HCT116 (cell line): ENCODE measurements at regions not wholly inside any gene's neighbourhood (a gene's known extent, or its start where the extent isn't known, plus 50 kb on each side); places are given as distances from the start of the nearest gene placed in this dataset.

Source experiments
- CTCF ChIP-seq, 3 experiments: fragments of 200-600 bp in 1 of 3; sonication (generic) in 1 of 3; IDR thresholded peaks in 2 of 3; conservative IDR thresholded peaks in 1 of 3; 2 replicates each; pipeline ENCODE4 v1.5.1; 2012 to 2017; ENCODE audit warnings: low read depth in 2 of 3, low read length in 2 of 3, antibody characterized with exemption in 1 of 3, borderline replicate concordance in 1 of 3, control low read depth in 1 of 3, mild to moderate bottlenecking in 1 of 3, mixed read lengths in 1 of 3, mixed run types in 1 of 3, moderate library complexity in 1 of 3; ENCODE audit not compliant: insufficient read depth in 1 of 3
- EGR1 ChIP-seq: IDR thresholded peaks from 2 replicates; pipeline ENCODE4 v1.6.1; 2012; ENCODE audit warnings: low read depth
- ELF1 ChIP-seq: IDR thresholded peaks from 2 replicates; pipeline ENCODE4 v1.6.1; 2012; ENCODE audit warnings: low read depth, borderline replicate concordance
- EZH2 ChIP-seq: fragments of 200-600 bp; sonication (generic); IDR thresholded peaks from 2 replicates; pipeline ENCODE4 v1.6.1; 2017; ENCODE audit warnings: antibody characterized with exemption, mixed run types
- EZH2phosphoT487 ChIP-seq: fragments of 200-600 bp; IDR thresholded peaks from 2 replicates; pipeline ENCODE4 v1.6.1; 2018; ENCODE audit warnings: antibody characterized with exemption, borderline replicate concordance
- MAX ChIP-seq: IDR thresholded peaks from 2 replicates; pipeline ENCODE4 v1.6.1; 2012
- POLR2A ChIP-seq: IDR thresholded peaks from 2 replicates; pipeline ENCODE4 v1.7.0; 2011; ENCODE audit warnings: borderline replicate concordance; ENCODE audit not compliant: insufficient read depth, insufficient read length; ENCODE audit errors: extremely low read depth
- POLR2AphosphoS5 ChIP-seq: IDR thresholded peaks from 2 replicates; pipeline ENCODE4 v1.6.1; 2011; ENCODE audit warnings: mild to moderate bottlenecking, low read depth, low read length, moderate library complexity
- REST ChIP-seq: IDR thresholded peaks from 2 replicates; pipeline ENCODE4 v1.6.1; 2012; ENCODE audit warnings: low read depth
- SIN3A ChIP-seq: IDR thresholded peaks from 2 replicates; pipeline ENCODE4 v1.6.1; 2012; ENCODE audit warnings: low read depth
- SRF ChIP-seq: IDR thresholded peaks from 2 replicates; pipeline ENCODE4 v1.6.1; 2012; ENCODE audit warnings: low read depth
- YY1 ChIP-seq: IDR thresholded peaks from 2 replicates; pipeline ENCODE4 v1.6.1; 2011; ENCODE audit warnings: low read length, low read depth, moderate library complexity, mild to moderate bottlenecking; ENCODE audit not compliant: insufficient replicate concordance; ENCODE audit errors: extremely low read depth
- ZNF274 ChIP-seq: fragments of 200-500 bp; sonication (Bioruptor generic); IDR thresholded peaks from 2 replicates; pipeline ENCODE4 v1.6.1; 2014; ENCODE audit warnings: mild to moderate bottlenecking, low read depth, low read length, inconsistent platforms
- TF ChIP-seq, protein P1 (sequence below): IDR thresholded peaks from 2 replicates; pipeline ENCODE4 v1.6.1; 2012

DNA sequence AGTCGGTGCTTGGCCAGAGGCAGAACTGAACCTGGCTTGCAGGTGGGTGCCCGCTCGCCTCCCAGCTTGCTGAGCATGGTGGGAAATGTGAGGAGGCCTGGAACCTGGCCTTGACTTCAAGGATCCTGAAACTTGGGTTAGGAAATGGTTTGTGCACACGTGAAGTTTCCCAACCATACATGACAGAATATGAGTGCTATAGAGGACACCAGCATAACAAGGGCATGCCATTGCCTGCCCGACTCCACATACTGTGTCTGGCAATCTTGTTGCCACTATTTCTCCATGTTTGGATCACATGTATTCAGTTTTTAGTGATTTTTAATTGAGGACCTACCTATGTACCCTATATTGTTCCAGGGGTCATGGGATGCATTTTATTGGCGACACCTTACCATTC lies 177.6 kb upstream of the ANKRD55 start:
- TF ChIP-seq ZNF274 (no peak), CTCF (IDR thresholded peaks at IDR 0.05 in 2 of 3, conservative IDR thresholded peaks at IDR 0.05 in 1 of 3; ENCODE audit: borderline replicate concordance in 1 of 3, insufficient read depth in 1 of 3, low read depth in 2 of 3, low read length in 2 of 3) (no peak), REST (no peak), MAX (no peak), EGR1 (no peak), POLR2AphosphoS5 (no peak), POLR2A (no peak), EZH2phosphoT487 (no peak), SRF (no peak), SIN3A (no peak), EZH2 (no peak), ELF1 (no peak), YY1 (no peak)
- TF ChIP-seq, protein P1, sequence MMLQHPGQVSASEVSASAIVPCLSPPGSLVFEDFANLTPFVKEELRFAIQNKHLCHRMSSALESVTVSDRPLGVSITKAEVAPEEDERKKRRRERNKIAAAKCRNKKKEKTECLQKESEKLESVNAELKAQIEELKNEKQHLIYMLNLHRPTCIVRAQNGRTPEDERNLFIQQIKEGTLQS = no peak
